Uterus (tissue), 2 donors: ENCODE measurements at regions not wholly inside any gene's neighbourhood (a gene's known extent, or its start where the extent isn't known, plus 50 kb on each side); places are given as distances from the start of the nearest gene placed in this dataset.

Experiments used
- POLR2A ChIP-seq, 2 donors: fragments of 450-650 bp; IDR thresholded peaks; one replicate each; pipeline ENCODE4 v1.6.1; 2016; ENCODE audit warnings: antibody characterized with exemption in 2 of 2, mild to moderate bottlenecking in 1 of 2, moderate library complexity in 1 of 2
- TF ChIP-seq, protein P1 (sequence below), 4 experiments: fragments of 200-600 bp in 2 of 4; fragments of 450-650 bp in 2 of 4; sonication (generic) in 2 of 4; IDR thresholded peaks; one replicate each; pipeline ENCODE4 v1.5.1; 2016 to 2019; ENCODE audit warnings: antibody characterized with exemption in 4 of 4, mild to moderate bottlenecking in 2 of 4, moderate library complexity in 1 of 4

DNA sequence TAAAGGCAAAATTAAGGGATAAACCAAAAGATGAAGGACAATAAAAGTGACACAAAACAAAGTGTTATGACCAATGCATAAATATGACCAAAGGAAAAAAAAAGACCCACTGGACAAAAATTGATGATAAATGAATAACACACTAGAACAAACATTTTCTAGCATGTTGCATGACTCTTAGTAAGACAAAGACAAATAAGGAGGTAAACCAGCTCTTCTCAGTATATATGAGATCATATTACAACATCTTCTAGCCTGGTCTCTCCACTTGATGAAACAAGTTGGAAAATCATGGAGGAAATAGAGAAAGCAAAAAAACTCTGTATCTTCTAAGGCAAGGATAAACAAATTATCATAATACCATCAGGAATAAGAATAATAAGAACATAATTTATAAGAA is 163.9 kb upstream of the GBE1 start:
- TF ChIP-seq, protein P1, sequence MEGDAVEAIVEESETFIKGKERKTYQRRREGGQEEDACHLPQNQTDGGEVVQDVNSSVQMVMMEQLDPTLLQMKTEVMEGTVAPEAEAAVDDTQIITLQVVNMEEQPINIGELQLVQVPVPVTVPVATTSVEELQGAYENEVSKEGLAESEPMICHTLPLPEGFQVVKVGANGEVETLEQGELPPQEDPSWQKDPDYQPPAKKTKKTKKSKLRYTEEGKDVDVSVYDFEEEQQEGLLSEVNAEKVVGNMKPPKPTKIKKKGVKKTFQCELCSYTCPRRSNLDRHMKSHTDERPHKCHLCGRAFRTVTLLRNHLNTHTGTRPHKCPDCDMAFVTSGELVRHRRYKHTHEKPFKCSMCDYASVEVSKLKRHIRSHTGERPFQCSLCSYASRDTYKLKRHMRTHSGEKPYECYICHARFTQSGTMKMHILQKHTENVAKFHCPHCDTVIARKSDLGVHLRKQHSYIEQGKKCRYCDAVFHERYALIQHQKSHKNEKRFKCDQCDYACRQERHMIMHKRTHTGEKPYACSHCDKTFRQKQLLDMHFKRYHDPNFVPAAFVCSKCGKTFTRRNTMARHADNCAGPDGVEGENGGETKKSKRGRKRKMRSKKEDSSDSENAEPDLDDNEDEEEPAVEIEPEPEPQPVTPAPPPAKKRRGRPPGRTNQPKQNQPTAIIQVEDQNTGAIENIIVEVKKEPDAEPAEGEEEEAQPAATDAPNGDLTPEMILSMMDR (IDR thresholded peaks at IDR 0.05): no peak
- TF ChIP-seq POLR2A (IDR thresholded peaks at IDR 0.05): no peak
